K562 (cell line): ENCODE measurements at regions not wholly inside any gene's neighbourhood (a gene's known extent, or its start where the extent isn't known, plus 50 kb on each side); places are given as distances from the start of the nearest gene placed in this dataset.

Experiments used
- BRCA1 ChIP-seq, 2 experiments: fragments of 450-650 bp in 1 of 2; sonication (generic) in 1 of 2; formaldehyde crosslinking in 1 of 2; IDR thresholded peaks; 2 replicates each; pipeline versions ENCODE4 v1.5.0 to v1.6.1; 2017 to 2020; ENCODE audit warnings: mild to moderate bottlenecking in 1 of 2, missing genetic modification reagents in 1 of 2
- CEBPB ChIP-seq: fragments of 450-650 bp; IDR thresholded peaks from 2 replicates; pipeline ENCODE4 v1.6.1; 2016; ENCODE audit warnings: missing genetic modification characterization, missing compliant biosample characterization
- EP300 ChIP-seq: IDR thresholded peaks from 2 replicates; pipeline ENCODE4 v1.6.1; 2012; ENCODE audit warnings: low read length, improper control_type of control experiment
- FOXM1 ChIP-seq, 2 experiments: fragments of 450-650 bp in 1 of 2; sonication (generic) in 1 of 2; formaldehyde crosslinking in 1 of 2; IDR thresholded peaks; 2 replicates each; pipeline versions ENCODE4 v1.6.1 to v1.9.0; 2017 to 2022; ENCODE audit warnings: low read depth in 2 of 2, mild to moderate bottlenecking in 2 of 2, missing genetic modification reagents in 1 of 2, moderate library complexity in 1 of 2
- HDGF ChIP-seq: fragments of 450-650 bp; IDR thresholded peaks from 2 replicates; pipeline ENCODE4 v1.6.1; 2016
- NFE2 ChIP-seq: IDR thresholded peaks from 2 replicates; pipeline ENCODE4 v1.6.1; 2014; ENCODE audit warnings: antibody characterized with exemption, low read depth
- RBM15 ChIP-seq: fragments of 200-400 bp; formaldehyde crosslinking; IDR thresholded peaks from 2 replicates; pipeline ENCODE4 v1.6.1; 2018; ENCODE audit warnings: mild to moderate bottlenecking, low read length, moderate library complexity; ENCODE audit not compliant: insufficient read depth
- STAT5A ChIP-seq: IDR thresholded peaks from 2 replicates; pipeline ENCODE4 v1.6.1; 2012; ENCODE audit warnings: low read length, inconsistent platforms, borderline replicate concordance
- ZNF274 ChIP-seq: IDR thresholded peaks from 2 replicates; pipeline ENCODE4 v1.6.1; 2011; ENCODE audit warnings: low read depth, mild to moderate bottlenecking, low read length, moderate library complexity, borderline replicate concordance
- TF ChIP-seq, protein P1 (sequence below): sonication (generic); formaldehyde crosslinking; IDR thresholded peaks from 2 replicates; pipeline ENCODE4 v1.8.1; 2022; ENCODE audit warnings: missing genetic modification reagents
- TF ChIP-seq, protein P2 (sequence below): sonication (generic); formaldehyde crosslinking; IDR thresholded peaks from 2 replicates; pipeline ENCODE4 v1.8.1; 2023; ENCODE audit warnings: missing genetic modification reagents, mild to moderate bottlenecking, borderline replicate concordance

GRCh38 chr14:73774671-73775070 lies 60.5 kb upstream of the PNMA1 start:
- no peak for TF ChIP-seq NFE2
- TF ChIP-seq, protein P1, sequence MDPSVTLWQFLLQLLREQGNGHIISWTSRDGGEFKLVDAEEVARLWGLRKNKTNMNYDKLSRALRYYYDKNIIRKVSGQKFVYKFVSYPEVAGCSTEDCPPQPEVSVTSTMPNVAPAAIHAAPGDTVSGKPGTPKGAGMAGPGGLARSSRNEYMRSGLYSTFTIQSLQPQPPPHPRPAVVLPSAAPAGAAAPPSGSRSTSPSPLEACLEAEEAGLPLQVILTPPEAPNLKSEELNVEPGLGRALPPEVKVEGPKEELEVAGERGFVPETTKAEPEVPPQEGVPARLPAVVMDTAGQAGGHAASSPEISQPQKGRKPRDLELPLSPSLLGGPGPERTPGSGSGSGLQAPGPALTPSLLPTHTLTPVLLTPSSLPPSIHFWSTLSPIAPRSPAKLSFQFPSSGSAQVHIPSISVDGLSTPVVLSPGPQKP = no peak
- no peak for TF ChIP-seq STAT5A
- no peak for TF ChIP-seq BRCA1 (IDR thresholded peaks at IDR 0.05)
- TF ChIP-seq BRCA1 (CRISPR knock-in tag; IDR thresholded peaks at IDR 0.05) = no peak
- no peak for TF ChIP-seq ZNF274
- TF ChIP-seq HDGF = no peak
- TF ChIP-seq EP300 = no peak
- TF ChIP-seq, protein P2, sequence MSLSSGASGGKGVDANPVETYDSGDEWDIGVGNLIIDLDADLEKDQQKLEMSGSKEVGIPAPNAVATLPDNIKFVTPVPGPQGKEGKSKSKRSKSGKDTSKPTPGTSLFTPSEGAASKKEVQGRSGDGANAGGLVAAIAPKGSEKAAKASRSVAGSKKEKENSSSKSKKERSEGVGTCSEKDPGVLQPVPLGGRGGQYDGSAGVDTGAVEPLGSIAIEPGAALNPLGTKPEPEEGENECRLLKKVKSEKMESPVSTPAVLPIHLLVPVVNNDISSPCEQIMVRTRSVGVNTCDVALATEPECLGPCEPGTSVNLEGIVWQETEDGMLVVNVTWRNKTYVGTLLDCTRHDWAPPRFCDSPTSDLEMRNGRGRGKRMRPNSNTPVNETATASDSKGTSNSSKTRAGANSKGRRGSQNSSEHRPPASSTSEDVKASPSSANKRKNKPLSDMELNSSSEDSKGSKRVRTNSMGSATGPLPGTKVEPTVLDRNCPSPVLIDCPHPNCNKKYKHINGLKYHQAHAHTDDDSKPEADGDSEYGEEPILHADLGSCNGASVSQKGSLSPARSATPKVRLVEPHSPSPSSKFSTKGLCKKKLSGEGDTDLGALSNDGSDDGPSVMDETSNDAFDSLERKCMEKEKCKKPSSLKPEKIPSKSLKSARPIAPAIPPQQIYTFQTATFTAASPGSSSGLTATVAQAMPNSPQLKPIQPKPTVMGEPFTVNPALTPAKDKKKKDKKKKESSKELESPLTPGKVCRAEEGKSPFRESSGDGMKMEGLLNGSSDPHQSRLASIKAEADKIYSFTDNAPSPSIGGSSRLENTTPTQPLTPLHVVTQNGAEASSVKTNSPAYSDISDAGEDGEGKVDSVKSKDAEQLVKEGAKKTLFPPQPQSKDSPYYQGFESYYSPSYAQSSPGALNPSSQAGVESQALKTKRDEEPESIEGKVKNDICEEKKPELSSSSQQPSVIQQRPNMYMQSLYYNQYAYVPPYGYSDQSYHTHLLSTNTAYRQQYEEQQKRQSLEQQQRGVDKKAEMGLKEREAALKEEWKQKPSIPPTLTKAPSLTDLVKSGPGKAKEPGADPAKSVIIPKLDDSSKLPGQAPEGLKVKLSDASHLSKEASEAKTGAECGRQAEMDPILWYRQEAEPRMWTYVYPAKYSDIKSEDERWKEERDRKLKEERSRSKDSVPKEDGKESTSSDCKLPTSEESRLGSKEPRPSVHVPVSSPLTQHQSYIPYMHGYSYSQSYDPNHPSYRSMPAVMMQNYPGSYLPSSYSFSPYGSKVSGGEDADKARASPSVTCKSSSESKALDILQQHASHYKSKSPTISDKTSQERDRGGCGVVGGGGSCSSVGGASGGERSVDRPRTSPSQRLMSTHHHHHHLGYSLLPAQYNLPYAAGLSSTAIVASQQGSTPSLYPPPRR (CRISPR knock-in tag) = no peak
- no peak for TF ChIP-seq RBM15
- TF ChIP-seq CEBPB (tag) = no peak
- TF ChIP-seq FOXM1 (IDR thresholded peaks at IDR 0.05; ENCODE audit: low read depth) = no peak
- TF ChIP-seq FOXM1 (CRISPR knock-in tag; IDR thresholded peaks at IDR 0.05; ENCODE audit: low read depth) = no peak
